ENCODE measurements at regions not wholly inside any gene's neighbourhood (a gene's known extent, or its start where the extent isn't known, plus 50 kb on each side); places are given as distances from the start of the nearest gene placed in this dataset.

- TF ChIP-seq REST (IDR thresholded peaks at IDR 0.05; ENCODE audit: insufficient read depth in 1 of 2, low read depth in 2 of 2, low read length in 2 of 2) (no peak), FOXP2 (optimal IDR thresholded peaks at IDR 0.05; ENCODE audit: borderline replicate concordance, extremely low read depth, extremely low read length, insufficient read depth) (no peak), TAF1 (IDR thresholded peaks at IDR 0.05; ENCODE audit: borderline replicate concordance, insufficient read depth, low read length) (no peak), POLR2AphosphoS5 (IDR thresholded peaks at IDR 0.05; ENCODE audit: low read depth, low read length) (no peak), SIN3A (IDR thresholded peaks at IDR 0.05; ENCODE audit: borderline replicate concordance, insufficient read depth, low read length) (no peak)
Observed at GRCh38 chr1:194044892-194045291, 858.5 kb upstream of the B3GALT2 start.

- TF ChIP-seq SIN3A (IDR thresholded peaks at IDR 0.05; ENCODE audit: borderline replicate concordance, insufficient read depth, low read length) = no peak
Observed at GRCh38 chr1:194043984-194044755, 857.8 kb upstream of the B3GALT2 start.

- TF ChIP-seq POLR2AphosphoS5 (IDR thresholded peaks at IDR 0.05; ENCODE audit: low read depth, low read length) (no peak), TAF1 (IDR thresholded peaks at IDR 0.05; ENCODE audit: borderline replicate concordance, insufficient read depth, low read length) (no peak), SIN3A (IDR thresholded peaks at IDR 0.05; ENCODE audit: borderline replicate concordance, insufficient read depth, low read length) (no peak), FOXP2 (optimal IDR thresholded peaks at IDR 0.05; ENCODE audit: borderline replicate concordance, extremely low read depth, extremely low read length, insufficient read depth) (no peak), REST (IDR thresholded peaks at IDR 0.05; ENCODE audit: insufficient read depth in 1 of 2, low read depth in 2 of 2, low read length in 2 of 2) (no peak)
Observed at GRCh38 chr1:194042736-194043135, 856.3 kb upstream of the B3GALT2 start.

GRCh38 chr1:194040496-194040895 lies 854.1 kb upstream of the B3GALT2 start:
- TF ChIP-seq POLR2AphosphoS5 (IDR thresholded peaks at IDR 0.05; ENCODE audit: low read depth, low read length) = no peak
- no peak for TF ChIP-seq FOXP2 (optimal IDR thresholded peaks at IDR 0.05; ENCODE audit: borderline replicate concordance, extremely low read depth, extremely low read length, insufficient read depth)

GRCh38 chr1:194039578-194039977 lies 853.2 kb upstream of the B3GALT2 start:
- TF ChIP-seq REST (IDR thresholded peaks at IDR 0.05; ENCODE audit: insufficient read depth in 1 of 2, low read depth in 2 of 2, low read length in 2 of 2) (no peak), SIN3A (IDR thresholded peaks at IDR 0.05; ENCODE audit: borderline replicate concordance, insufficient read depth, low read length) (no peak), TAF1 (IDR thresholded peaks at IDR 0.05; ENCODE audit: borderline replicate concordance, insufficient read depth, low read length) (no peak), POLR2AphosphoS5 (IDR thresholded peaks at IDR 0.05; ENCODE audit: low read depth, low read length) (no peak), FOXP2 (optimal IDR thresholded peaks at IDR 0.05; ENCODE audit: borderline replicate concordance, extremely low read depth, extremely low read length, insufficient read depth) (no peak)

- no peak for TF ChIP-seq POLR2AphosphoS5 (IDR thresholded peaks at IDR 0.05; ENCODE audit: low read depth, low read length)
- no peak for TF ChIP-seq FOXP2 (optimal IDR thresholded peaks at IDR 0.05; ENCODE audit: borderline replicate concordance, extremely low read depth, extremely low read length, insufficient read depth)
- no peak for TF ChIP-seq TAF1 (IDR thresholded peaks at IDR 0.05; ENCODE audit: borderline replicate concordance, insufficient read depth, low read length)
- TF ChIP-seq SIN3A (IDR thresholded peaks at IDR 0.05; ENCODE audit: borderline replicate concordance, insufficient read depth, low read length) = no peak
- no peak for TF ChIP-seq REST (IDR thresholded peaks at IDR 0.05; ENCODE audit: insufficient read depth in 1 of 2, low read depth in 2 of 2, low read length in 2 of 2)
Observed at GRCh38 chr1:194033646-194034045, 847.2 kb upstream of the B3GALT2 start.
